NOMO-1 treated with dmso at 0.1 percent for 144 hours (cell line): ENCODE measurements at regions not wholly inside any gene's neighbourhood (a gene's known extent, or its start where the extent isn't known, plus 50 kb on each side); places are given as distances from the start of the nearest gene placed in this dataset.
A peak's percentile ranks its signal among the peaks of the same experiment; 100 is the strongest.
"Not testable (repeated sequence)": the region's sequence is repeated elsewhere in the genome, so short reads cannot be mapped to it uniquely, and the experiment has no call there.

Experiments
- DNase-seq: peaks from one replicate; lab custom pipeline; 2025; ENCODE audit not compliant: unreplicated experiment; lab: John Stamatoyannopoulos, UW

GRCh38 chr1:222077206-222077605, 335.3 kb upstream of the DUSP10 start:
- DNase-seq, result no peak

GRCh38 chr1:222074317-222074716, 332.4 kb upstream of the DUSP10 start:
- no peak for DNase-seq

DNA sequence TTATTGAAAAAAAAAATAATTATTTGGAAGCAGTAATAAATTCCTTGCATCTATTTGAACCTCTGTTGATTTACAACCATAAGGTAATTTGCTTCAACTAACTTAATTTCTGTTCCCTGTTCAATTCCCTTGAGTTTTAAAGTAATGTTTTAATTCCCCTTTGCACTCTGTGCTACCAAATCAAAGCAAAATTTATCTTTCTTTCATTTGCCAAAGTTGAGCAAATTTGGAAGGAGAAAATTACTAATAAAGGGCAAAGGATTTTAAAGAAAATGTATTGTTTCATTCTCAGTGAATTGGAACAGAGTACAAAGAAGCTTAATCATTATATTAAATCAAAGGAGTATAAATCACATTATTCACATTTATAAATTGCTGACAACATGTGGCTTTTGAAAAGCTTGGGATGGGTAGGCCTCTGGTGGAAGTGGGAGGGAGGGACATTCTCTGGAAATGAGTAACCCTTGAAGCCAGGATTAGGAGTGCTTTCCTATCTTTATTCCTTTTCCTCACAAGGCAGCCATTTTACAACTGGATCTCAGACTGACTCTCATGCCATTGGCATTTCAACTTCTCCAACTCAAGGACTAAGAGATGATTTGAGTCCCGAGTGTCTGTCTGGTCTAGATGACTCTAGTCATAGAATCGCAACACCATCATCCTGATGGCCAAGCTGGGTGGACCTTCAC, 331.6 kb upstream of the DUSP10 start:
- DNase-seq, result no peak

DNA sequence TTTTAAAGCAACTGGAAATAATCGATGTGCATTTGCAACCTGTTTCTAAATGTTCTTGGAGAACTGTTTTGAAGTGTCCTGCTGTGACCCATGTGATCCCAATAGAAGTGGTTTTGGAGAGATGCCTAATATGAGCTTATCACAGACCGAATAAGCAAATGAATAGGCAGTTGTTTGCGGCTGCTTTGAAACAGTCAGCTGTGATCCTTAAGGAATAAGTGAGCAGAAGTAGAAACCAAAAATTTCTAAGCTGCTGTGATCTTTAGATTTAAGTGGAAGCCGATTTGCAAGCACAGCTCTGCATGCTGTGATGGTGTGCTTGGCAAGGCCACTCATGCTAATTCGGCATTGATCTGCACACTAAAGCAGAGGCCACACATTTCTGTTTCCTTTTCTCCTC, 329.5 kb upstream of the DUSP10 start:
- DNase-seq, result no peak

GRCh38 chr1:222068937-222069336, 327.0 kb upstream of the DUSP10 start:
- DNase-seq, result no peak

DNA sequence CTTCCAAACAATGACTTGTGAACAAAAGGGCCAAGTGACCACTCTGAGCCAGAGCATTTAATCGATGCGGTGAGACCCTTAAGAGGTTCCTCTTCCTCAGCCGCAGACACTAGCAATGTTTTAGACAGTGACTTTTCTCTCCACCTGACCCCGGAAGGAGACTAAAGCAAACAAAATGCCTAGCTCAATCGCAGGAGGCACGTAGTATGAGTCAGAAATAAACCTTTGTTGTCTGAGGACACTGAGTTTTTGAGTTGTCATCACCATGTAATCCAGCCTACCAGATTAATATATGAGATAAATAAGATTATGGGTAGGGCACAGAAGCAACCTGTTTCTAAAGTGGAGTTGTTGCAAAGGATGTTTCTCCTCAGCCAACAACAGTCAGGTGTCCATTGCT, 326.2 kb upstream of the DUSP10 start:
- no peak for DNase-seq

DNA sequence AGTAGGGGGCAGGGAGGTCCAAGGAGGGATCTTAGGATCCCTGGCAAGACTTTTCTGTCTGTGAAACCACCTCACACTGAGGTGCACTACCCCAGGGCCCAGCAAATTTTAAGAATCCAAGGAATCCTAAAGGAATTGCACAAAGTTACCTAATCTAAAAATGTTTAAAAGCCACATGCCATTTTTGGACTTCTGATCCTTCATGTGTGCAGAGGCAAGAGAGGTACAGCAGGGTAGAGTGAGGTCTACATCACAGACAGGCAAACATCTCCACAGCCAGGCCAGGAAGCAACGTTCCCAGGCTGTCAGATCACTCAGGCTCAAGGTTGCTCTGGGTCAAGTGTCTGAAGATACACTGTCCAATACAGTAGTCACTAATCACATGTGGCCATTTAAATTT, 324.6 kb upstream of the DUSP10 start:
- no peak for DNase-seq

DNA sequence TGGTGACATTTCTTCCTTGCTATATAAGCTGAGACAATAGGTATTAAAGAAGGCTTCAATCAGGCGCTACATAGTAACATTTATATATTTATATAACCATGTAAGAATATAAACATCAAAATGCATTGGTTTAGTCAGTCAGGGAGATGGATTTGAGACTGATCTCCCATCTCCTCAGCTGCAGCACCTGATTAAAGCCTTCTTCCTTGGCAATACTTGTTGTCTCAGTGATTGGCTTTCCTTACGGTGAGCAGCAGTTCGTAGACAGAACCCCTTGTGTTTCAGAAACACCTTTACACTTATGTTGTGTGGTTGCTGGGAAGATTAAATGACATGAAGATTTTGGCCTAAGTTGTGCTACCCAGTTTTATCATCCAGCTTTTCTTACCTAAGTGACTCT, 323.3 kb upstream of the DUSP10 start:
- DNase-seq, result no peak

DNA sequence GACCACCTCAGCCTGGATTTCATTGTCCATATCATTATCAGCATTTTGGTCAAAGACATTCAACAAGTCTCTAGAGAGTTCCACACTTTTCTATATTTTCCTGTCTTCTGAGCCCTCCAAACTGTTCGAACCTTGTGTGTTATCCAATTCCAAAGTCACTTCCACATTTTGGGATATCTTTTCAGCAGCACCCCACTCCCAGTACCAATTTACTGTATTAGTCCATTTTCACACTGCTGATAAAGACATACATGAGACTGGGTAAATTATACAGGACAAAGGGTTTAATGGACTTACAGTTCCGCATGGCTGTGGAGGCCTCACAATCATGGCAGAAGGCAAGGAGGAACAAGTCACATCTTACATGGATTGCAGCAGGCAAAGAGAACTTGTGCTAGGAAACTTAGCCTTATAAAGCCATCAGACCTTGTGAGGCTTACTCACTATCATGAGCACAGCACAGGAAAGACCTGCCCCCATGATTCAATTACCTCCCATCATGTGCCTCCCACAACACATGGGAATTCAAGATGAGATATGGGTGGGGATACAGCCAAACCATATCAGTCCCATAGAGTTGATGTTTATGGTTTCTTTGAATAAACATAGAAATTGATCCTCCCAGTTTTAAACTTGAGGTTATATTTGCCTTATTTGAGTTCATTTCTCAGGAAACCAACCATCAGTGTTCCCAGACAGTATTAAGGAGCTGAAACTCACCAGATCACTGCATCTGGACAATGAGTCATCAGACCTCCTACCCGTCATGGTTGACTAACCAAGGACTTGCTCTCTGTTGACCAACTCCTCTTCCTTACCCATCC, 322.7 kb upstream of the DUSP10 start:
- DNase-seq, result no peak

DNA sequence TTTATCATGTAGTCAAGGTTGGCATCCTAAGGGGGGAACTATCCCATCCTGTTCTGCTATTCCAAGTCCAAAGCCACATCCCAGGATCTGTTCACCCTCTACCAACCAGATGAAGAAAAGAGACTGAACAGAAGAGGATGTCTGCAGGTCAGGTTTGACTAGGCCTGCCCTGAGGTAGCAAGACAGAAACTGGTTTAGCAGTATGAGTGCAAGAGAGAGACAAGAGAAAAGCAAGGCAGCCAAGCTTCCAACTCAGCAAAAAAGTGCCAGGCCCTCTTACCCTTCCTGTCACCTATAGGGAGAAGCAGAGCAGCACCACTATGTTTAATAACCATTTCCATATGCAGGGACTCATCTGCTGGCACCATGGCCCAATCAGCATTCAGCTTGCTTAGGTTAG, 320.8 kb upstream of the DUSP10 start:
- no peak for DNase-seq

- no peak for DNase-seq
Observed at GRCh38 chr1:222061711-222062359, 319.9 kb upstream of the DUSP10 start.

DNA sequence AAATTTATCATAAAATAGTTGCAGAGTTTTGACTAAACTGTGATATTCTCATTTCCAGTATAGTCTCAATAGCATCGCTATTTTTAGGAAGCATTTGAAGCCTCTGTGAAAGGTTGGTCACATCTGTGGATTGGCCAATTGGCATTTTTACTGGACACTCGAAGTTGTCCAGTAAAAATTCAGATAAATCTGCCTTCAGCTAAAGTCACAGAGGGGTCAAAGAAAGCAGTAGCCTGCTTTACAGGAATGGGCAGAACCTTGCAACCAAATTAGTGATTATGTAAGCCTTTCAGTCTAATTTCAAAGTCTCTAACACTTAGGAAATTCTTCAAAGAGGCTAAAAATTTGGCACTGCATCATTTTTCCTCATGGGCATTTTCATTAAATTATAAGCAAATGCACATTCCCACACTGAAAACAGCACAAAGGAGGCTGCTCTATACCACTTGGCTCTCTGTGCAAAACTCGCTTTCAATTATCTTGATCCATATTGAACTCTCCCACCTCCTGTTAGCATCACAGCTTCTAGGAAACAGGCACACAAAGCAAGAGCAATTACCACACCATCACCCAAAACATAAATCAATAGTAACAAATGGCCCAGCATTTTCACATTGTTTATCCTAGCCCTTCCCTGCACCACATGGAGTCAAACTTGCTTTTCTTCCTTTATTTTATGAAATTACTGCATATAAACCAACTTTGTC, 318.5 kb upstream of the DUSP10 start:
- no peak for DNase-seq

GRCh38 chr1:222058249-222058648, 316.4 kb upstream of the DUSP10 start:
- DNase-seq, result no peak

GRCh38 chr1:222057162-222057561, 315.3 kb upstream of the DUSP10 start:
- no peak for DNase-seq

DNA sequence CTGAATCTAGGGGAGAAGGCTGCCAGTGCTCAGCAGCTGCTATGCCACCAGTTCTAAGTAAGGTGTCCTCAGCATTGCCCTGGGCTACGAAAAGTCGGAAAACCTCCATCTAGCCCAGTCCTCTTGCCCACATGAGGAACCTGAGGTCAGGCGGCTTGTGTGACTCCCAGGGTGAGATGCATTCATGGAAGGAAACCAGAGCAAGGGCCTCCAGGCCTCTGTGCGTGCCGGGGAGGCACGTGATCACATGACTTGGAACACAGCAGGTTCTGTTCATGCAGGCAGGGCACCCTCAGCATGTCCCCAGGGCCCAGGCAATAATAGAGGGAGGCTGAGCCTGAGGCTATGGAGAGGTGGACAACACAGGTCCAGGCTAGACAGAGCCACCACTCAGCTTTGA, 312.5 kb upstream of the DUSP10 start:
- DNase-seq, result peak; percentile 24

- no peak for DNase-seq
Observed at GRCh38 chr1:222053790-222054294, 312.0 kb upstream of the DUSP10 start.

- DNase-seq, result not testable (repeated sequence)
Observed at GRCh38 chr1:222051311-222051710, 309.4 kb upstream of the DUSP10 start.

DNA sequence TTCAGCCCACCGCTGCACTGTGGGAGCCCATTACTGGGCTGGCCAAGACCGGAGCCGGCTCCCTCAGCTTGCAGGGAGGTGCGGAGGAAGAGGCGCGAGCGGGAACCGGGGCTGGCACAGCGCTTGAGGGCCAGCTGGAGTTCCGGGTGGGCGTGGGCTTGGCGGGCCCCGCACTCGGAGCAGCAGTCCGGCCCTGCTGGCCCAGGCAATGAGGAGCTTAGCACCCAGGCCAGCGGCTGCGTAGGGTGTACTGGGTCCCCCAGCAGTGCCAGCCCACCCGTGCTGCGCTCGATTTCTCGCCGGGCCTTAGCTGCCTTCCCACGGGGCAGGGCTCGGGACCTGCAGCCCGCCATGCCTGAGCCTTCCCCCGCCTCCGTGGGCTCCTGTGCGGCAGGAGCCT, 307.8 kb upstream of the DUSP10 start:
- DNase-seq, result not testable (repeated sequence)

- DNase-seq, result no peak
Observed at GRCh38 chr1:222049176-222049575, 307.3 kb upstream of the DUSP10 start.

DNA sequence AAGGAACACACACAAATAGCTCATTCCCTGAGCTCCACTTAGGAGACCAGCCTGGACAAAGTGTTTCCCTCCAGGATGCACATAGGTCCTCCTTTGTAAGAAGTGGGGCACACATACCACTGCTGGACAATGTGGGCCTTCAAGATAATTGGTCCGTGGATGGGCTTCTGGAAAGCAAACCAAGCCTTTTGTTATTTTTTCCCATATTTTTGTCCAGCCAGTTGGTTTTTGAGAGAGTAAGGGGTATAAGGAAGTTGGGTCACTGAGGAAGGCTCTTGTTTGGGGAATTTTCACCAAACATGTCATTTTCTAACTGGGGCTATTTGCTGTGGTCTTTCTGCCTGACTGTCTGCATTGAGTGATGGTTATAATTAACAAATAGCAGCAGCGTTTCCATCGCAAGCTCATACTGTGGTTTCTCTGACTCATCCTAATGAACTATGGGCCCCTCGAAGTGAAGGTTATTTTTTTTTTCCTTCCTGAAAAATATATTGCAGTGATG, 306.3 kb upstream of the DUSP10 start:
- peak; percentile 61 for DNase-seq

DNA sequence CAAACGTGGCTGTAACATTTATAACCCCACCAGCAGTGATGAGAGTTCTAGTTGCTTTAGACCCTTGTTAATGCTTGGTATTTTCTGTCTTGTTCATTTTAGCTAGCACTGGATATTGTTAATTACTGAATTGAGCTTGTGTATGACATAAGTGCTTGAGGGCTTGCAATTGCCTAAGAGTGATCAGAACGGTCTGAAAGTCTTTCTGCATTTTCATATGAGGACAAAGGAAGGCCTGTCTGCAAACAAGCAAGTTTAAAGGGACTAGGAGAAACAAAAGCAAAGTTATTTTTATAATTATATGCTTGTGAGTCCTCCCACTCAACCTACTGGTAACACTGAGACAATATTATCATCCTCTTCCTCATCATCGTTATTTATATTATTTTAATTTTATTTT, 305.5 kb upstream of the DUSP10 start:
- peak; percentile 44 for DNase-seq
